ENCODE measurements at regions not wholly inside any gene's neighbourhood (a gene's known extent, or its start where the extent isn't known, plus 50 kb on each side); places are given as distances from the start of the nearest gene placed in this dataset.

- no peak overlapping the region for H3K4me3 ChIP-seq (ENCODE audit: low read depth, low read length)
- DNase-seq (ENCODE audit: low read depth), result no peak
- TF ChIP-seq CTCF (IDR thresholded peaks at IDR 0.05; ENCODE audit: insufficient read depth, low read depth, low read length, missing control alignments), result no peak
Measured at GRCh38 chr10:79003183-79004100, 65.3 kb upstream of the ZMIZ1 start.

GRCh38 chr10:79004311-79004710, 64.5 kb upstream of the ZMIZ1 start:
- no peak overlapping the region for H3K4me3 ChIP-seq (ENCODE audit: low read depth, low read length)
- no peak for TF ChIP-seq CTCF (IDR thresholded peaks at IDR 0.05; ENCODE audit: insufficient read depth, low read depth, low read length, missing control alignments)
- no peak for DNase-seq (ENCODE audit: low read depth)

DNA sequence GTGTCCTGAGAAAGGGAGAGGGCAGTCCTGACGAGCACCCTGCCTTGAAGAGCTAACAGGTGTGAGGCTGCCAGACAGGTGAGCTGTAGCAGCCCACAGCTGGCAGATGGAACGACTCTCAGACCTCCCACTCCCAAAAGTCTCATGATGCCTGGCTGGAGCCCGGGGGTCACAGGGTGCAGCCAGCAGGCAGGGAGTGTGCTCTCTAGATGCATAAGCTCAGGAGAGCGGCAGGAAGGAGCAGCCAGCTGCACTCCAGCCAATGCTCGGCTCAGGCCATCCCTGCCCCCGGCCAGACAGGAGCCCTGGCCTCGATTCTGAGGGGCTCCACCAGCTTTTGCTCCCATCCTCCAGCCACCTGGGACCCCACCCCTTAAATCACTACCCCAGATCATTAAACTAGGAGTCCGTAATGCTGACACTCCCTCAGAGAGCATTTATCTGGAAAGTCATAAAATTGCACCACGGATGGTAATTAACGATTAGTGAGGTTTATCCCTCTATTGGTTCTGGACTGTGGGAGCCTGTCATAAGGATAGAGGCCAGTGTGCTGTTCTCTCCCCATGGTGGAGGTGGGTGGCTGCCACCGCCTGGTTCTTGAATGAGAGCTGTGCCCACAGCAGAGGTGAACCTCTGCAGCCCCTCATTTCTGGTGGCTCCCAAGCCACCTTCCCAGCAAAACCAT, 63.5 kb upstream of the ZMIZ1 start:
- no peak for TF ChIP-seq CTCF (IDR thresholded peaks at IDR 0.05; ENCODE audit: insufficient read depth, low read depth, low read length, missing control alignments)
- H3K4me3 ChIP-seq (ENCODE audit: low read depth, low read length), result no peak overlapping the region
- DNase-seq (ENCODE audit: low read depth), result no peak

DNA sequence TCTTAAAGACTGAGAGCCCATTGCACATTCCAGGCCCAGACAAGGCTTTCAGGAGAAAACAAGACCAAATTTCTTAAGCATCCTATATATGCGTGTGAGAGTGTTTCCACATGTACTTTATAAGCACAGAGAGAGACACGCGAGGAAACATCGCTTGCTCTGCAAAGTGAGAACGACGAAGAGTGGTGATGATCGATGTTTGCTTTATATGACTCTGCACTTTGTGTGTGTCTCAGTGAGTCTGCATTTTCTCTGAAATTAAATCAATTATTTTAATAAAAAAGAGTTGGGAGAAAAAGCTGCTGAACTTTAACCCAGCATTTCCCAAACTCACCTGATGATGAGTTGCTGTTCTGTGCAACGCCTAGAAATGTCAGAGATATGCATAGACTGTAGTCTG, 61.7 kb upstream of the ZMIZ1 start:
- TF ChIP-seq CTCF (IDR thresholded peaks at IDR 0.05; ENCODE audit: insufficient read depth, low read depth, low read length, missing control alignments), result no peak
- H3K4me3 ChIP-seq (ENCODE audit: low read depth, low read length), result no peak overlapping the region
- no peak for DNase-seq (ENCODE audit: low read depth)

DNA sequence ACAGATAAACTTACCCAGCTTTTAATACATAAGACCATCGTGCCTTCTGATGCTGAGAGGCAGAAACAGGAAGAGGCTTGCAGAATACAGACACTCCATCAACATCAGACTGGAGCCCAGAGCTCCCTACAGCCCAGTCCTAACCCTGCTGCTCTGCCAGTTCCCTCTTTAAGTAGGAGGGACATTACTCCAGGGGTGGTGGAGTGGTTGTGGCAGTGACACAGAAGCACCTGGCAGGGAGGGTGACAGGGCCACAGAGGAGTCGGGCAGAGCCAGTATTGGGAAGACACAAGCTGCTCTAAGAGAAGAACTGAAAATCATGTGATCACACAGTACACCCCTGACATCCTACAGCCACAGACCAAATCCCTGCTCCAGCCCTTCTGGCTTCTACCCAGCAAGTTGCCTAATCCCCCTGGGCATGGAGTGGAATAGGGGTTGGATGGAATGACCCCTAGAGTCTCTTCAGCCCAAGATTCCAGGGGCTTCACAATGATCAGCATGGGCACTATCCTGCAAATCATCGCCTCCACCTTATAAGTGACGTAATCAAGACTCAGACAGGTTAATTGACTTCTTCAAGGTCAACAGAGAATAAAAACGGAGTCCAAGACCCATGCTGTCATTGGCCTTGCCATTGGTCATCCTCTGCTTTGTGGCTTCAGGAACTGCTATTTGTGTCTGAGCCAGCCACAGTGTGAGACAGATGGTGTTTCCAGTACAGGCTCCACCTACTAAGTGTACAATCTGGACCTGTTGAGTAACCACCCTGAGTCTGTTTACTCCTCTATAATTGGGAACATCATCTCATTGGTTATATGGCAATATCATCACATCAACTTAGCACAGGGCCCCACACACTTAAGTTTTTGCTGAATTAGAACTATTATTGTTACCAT, 61.1 kb upstream of the ZMIZ1 start:
- H3K4me3 ChIP-seq (ENCODE audit: low read depth, low read length), result no peak overlapping the region
- DNase-seq (ENCODE audit: low read depth), result no peak
- no peak for TF ChIP-seq CTCF (IDR thresholded peaks at IDR 0.05; ENCODE audit: insufficient read depth, low read depth, low read length, missing control alignments)

DNA sequence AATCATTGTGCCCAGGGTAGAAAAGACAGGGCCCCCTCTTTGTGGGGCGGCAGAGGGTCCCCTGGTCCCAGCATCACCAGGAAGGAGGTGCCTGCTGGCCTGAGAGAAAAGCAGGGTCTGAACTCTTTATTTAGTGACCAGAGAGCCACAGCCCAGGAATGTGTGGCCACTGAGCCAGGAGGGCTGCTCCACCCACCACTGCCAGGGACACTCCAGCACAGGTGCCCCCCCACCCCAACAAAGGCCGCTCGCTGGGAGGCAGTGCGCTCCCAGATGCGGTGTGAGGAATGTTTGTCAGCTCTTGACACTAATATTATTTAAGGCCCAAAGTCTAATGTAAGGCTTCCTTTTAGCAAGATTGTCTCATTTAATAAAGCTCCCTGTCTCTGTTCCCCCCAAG, 59.6 kb upstream of the ZMIZ1 start:
- TF ChIP-seq CTCF (IDR thresholded peaks at IDR 0.05; ENCODE audit: insufficient read depth, low read depth, low read length, missing control alignments), result no peak
- no peak overlapping the region for H3K4me3 ChIP-seq (ENCODE audit: low read depth, low read length)

More for the DNA sequence above, 59.6 kb upstream of the ZMIZ1 start:
- DNase-seq (ENCODE audit: low read depth), result no peak

Measured in GM12865 (cell line).